Neural progenitor cell (in vitro differentiated cells): ENCODE measurements at regions not wholly inside any gene's neighbourhood (a gene's known extent, or its start where the extent isn't known, plus 50 kb on each side); places are given as distances from the start of the nearest gene placed in this dataset.
A peak's percentile ranks its signal among the peaks of the same experiment; 100 is the strongest.

Experiments
- DNase-seq: peaks from one replicate; pipeline ENCODE4 v3.0.0-alpha.2; 2016; ENCODE audit warnings: low spot score
- H2AFZ ChIP-seq: fragments of 200-600 bp; sonication (generic); replicated peaks from 2 replicates; pipeline ENCODE4 v1.6.1; 2016; ENCODE audit warnings: antibody characterized with exemption
- H3F3A ChIP-seq: fragments of 200-600 bp; sonication (generic); 2 replicates; pipeline ENCODE4 v1.6.1; 2016; ENCODE audit warnings: antibody characterized with exemption, low read depth
- H3K27ac ChIP-seq: fragments of 200-600 bp; sonication (generic); 2 replicates; pipeline ENCODE4 v1.5.1; 2016; ENCODE audit warnings: mild to moderate bottlenecking
- H3K27me3 ChIP-seq: fragments of 200-600 bp; sonication (generic); 2 replicates; pipeline ENCODE4 v1.6.1; 2016; ENCODE audit warnings: mild to moderate bottlenecking, moderate library complexity
- H3K36me3 ChIP-seq: fragments of 200-600 bp; sonication (generic); 2 replicates; pipeline ENCODE4 v1.5.1; 2016
- H3K4me1 ChIP-seq: fragments of 200-600 bp; sonication (generic); 2 replicates; pipeline ENCODE4 v1.6.1; 2016; ENCODE audit warnings: mixed run types
- H3K4me2 ChIP-seq: fragments of 200-600 bp; sonication (generic); 2 replicates; pipeline ENCODE4 v1.6.1; 2016
- H3K4me3 ChIP-seq: fragments of 200-600 bp; sonication (generic); 2 replicates; pipeline ENCODE4 v1.5.1; 2016
- H3K79me2 ChIP-seq: fragments of 200-600 bp; sonication (generic); 2 replicates; pipeline ENCODE4 v1.6.1; 2016; ENCODE audit warnings: low read depth
- H3K9ac ChIP-seq: fragments of 200-600 bp; sonication (generic); 2 replicates; pipeline ENCODE4 v1.6.1; 2016
- H3K9me3 ChIP-seq: fragments of 200-600 bp; sonication (generic); 2 replicates; pipeline ENCODE4 v1.5.1; 2016; ENCODE audit warnings: low read depth
- H4K20me1 ChIP-seq: fragments of 200-600 bp; sonication (generic); 2 replicates; pipeline ENCODE4 v1.6.1; 2016; ENCODE audit warnings: low read depth
- H3K27ac Mint-ChIP-seq: 3 replicates; pipeline ENCODE4 v1.8.0; 2021; ENCODE audit warnings: mixed read lengths
- H3K27me3 Mint-ChIP-seq: 2 replicates; pipeline ENCODE4 v1.8.0; 2022; ENCODE audit warnings: low read depth, mild to moderate bottlenecking, inconsistent platforms, moderate library complexity, mixed read lengths; ENCODE audit not compliant: insufficient read depth
- H3K36me3 Mint-ChIP-seq: 3 replicates; pipeline ENCODE4 v1.8.0; 2021; ENCODE audit warnings: mixed read lengths
- H3K4me1 Mint-ChIP-seq: 3 replicates; pipeline ENCODE4 v1.8.0; 2021; ENCODE audit warnings: mixed read lengths
- H3K4me3 Mint-ChIP-seq: 3 replicates; pipeline ENCODE4 v1.8.0; 2021; ENCODE audit warnings: mild to moderate bottlenecking, moderate library complexity, mixed read lengths
- H3K9me3 Mint-ChIP-seq: 3 replicates; pipeline ENCODE4 v1.8.0; 2020; ENCODE audit warnings: mixed read lengths
- CTCF ChIP-seq: fragments of 200-600 bp; sonication (generic); IDR thresholded peaks from 2 replicates; pipeline ENCODE4 v1.5.1; 2017; ENCODE audit warnings: antibody characterized with exemption, mild to moderate bottlenecking
- EZH2 ChIP-seq: fragments of 200-600 bp; sonication (generic); IDR thresholded peaks from 2 replicates; pipeline ENCODE4 v1.6.1; 2017; ENCODE audit warnings: antibody characterized with exemption, mild to moderate bottlenecking, moderate library complexity
- EZH2phosphoT487 ChIP-seq: fragments of 200-600 bp; sonication (generic); IDR thresholded peaks from 2 replicates; pipeline ENCODE4 v1.6.1; 2017; ENCODE audit warnings: antibody characterized with exemption

DNA sequence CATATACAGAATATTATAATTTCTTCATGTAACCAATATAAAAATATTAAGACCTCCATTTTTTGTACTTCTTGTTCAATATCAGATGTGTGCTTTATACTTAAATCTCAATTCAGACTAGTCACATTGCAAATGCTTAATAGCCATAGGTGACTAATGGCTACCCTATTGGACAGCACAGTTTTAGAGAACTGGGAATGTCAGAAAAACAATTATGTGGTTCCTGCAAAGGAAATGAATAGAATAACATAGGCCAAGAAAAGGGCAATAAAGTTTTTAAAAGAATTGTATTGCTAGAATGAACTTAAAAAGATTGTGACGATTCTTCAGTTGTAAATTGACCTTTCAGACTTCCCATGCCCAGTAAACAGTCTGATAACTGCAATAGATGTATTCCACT lies 843.0 kb downstream of the METTL15 start:
- Histone ChIP-seq H3K4me3 (no peak overlapping the region), H3K9ac (no peak overlapping the region), H3K4me2 (no peak overlapping the region), H3F3A (no peaks in the 10 kb centered on the region), H3K36me3 (no peaks in the 10 kb centered on the region), H3K79me2 (no peaks in the 10 kb centered on the region), H3K27me3 (no peaks in the 10 kb centered on the region), H3K4me1 (no peaks in the 10 kb centered on the region), H2AFZ (no peak overlapping the region), H3K9me3 (no peaks in the 10 kb centered on the region), H3K27ac (no peak overlapping the region), H4K20me1 (no peaks in the 10 kb centered on the region)
- no peak overlapping the region for H3K4me3 Mint-ChIP-seq
- peaks cover 3% of the 10 kb centered on the region for H3K27me3 Mint-ChIP-seq
- TF ChIP-seq EZH2 = no peak
- TF ChIP-seq CTCF = no peak
- no peak for TF ChIP-seq EZH2phosphoT487
- DNase-seq = no peak
- H3K36me3 Mint-ChIP-seq = no peaks in the 10 kb centered on the region
- no peaks in the 10 kb centered on the region for H3K9me3 Mint-ChIP-seq
- H3K4me1 Mint-ChIP-seq = no peaks in the 10 kb centered on the region
- no peak overlapping the region for H3K27ac Mint-ChIP-seq

DNA sequence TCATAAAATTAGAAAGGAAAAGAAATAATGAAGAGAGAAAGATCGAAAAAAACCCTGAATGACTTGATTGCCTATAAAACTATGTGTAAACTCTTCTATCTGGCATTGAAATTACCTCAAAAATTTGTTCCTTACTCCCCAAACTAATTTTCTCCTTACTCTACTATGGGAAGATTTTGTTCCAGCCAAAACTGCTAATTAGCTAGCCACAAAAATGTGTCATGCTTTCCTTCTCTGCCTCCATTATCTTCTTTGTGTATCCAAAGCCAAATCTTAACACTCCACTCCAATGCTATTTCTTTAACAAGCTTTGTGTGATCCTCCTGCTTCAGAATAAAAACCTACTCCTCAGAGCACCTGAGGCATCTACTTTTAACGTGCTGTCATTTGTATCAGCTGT lies 831.2 kb downstream of the METTL15 start:
- Histone ChIP-seq H3K4me2 (no peak overlapping the region), H3K79me2 (no peaks in the 10 kb centered on the region), H3K4me1 (no peaks in the 10 kb centered on the region), H3K9ac (no peak overlapping the region), H3K9me3 (no peaks in the 10 kb centered on the region), H3F3A (no peaks in the 10 kb centered on the region), H3K27me3 (no peaks in the 10 kb centered on the region), H4K20me1 (no peaks in the 10 kb centered on the region), H2AFZ (peak overlapping the region; percentile 42), H3K4me3 (no peak overlapping the region), H3K36me3 (no peaks in the 10 kb centered on the region), H3K27ac (no peak overlapping the region)
- TF ChIP-seq EZH2phosphoT487 = no peak
- no peak for TF ChIP-seq CTCF
- no peak for TF ChIP-seq EZH2
- Mint-ChIP-seq H3K27me3 (no peaks in the 10 kb centered on the region), H3K9me3 (no peaks in the 10 kb centered on the region), H3K27ac (no peak overlapping the region), H3K36me3 (no peaks in the 10 kb centered on the region), H3K4me3 (no peak overlapping the region), H3K4me1 (no peaks in the 10 kb centered on the region)
- no peak for DNase-seq

- peak overlapping the region; percentile 40 for H2AFZ ChIP-seq
- H3K9ac ChIP-seq = no peak overlapping the region
- no peak for TF ChIP-seq CTCF
- TF ChIP-seq EZH2 = no peak
- TF ChIP-seq EZH2phosphoT487 = no peak
- H3K27me3 ChIP-seq = no peaks in the 10 kb centered on the region
- H3K9me3 Mint-ChIP-seq = no peaks in the 10 kb centered on the region
- H3F3A ChIP-seq = no peaks in the 10 kb centered on the region
- no peaks in the 10 kb centered on the region for H3K79me2 ChIP-seq
- H3K27ac ChIP-seq = no peak overlapping the region
- H3K4me1 Mint-ChIP-seq = no peaks in the 10 kb centered on the region
- no peak for DNase-seq
- H3K36me3 ChIP-seq = no peaks in the 10 kb centered on the region
- no peaks in the 10 kb centered on the region for H3K27me3 Mint-ChIP-seq
- H3K4me3 Mint-ChIP-seq = no peak overlapping the region
- no peak overlapping the region for H3K27ac Mint-ChIP-seq
- H3K4me3 ChIP-seq = no peak overlapping the region
- H3K4me1 ChIP-seq = no peaks in the 10 kb centered on the region
- no peaks in the 10 kb centered on the region for H4K20me1 ChIP-seq
- no peaks in the 10 kb centered on the region for H3K36me3 Mint-ChIP-seq
- H3K9me3 ChIP-seq = no peaks in the 10 kb centered on the region
- H3K4me2 ChIP-seq = no peak overlapping the region
Measured at GRCh38 chr11:28938091-28938490, 829.9 kb downstream of the METTL15 start.

DNA sequence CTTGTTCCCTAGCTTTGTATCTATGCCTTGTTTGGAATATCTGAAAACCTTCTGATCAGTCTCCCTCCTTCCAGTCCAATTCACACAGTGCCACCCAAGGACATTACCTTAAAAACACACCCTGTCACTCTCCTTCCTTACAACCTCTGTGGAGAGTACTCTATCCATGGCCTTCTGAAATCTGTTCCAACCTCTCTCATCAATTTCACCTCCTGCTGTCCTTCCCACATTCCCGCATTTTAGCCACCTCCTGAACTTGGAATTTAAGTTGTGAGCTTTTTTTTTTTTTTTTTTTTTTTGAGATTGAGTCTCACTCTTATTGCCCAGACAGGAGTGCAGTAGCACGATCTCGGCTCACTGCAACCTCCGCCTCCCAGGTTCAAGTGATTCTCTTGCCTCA lies 824.8 kb downstream of the METTL15 start:
- no peaks in the 10 kb centered on the region for H3K4me1 ChIP-seq
- Mint-ChIP-seq H3K27me3 (no peaks in the 10 kb centered on the region), H3K9me3 (no peaks in the 10 kb centered on the region), H3K4me1 (no peaks in the 10 kb centered on the region), H3K36me3 (no peaks in the 10 kb centered on the region), H3K4me3 (no peak overlapping the region), H3K27ac (no peak overlapping the region)
- H3K4me2 ChIP-seq = no peak overlapping the region
- H3K9me3 ChIP-seq = no peaks in the 10 kb centered on the region
- no peak for DNase-seq
- H3K27ac ChIP-seq = no peak overlapping the region
- H4K20me1 ChIP-seq = no peaks in the 10 kb centered on the region
- no peak overlapping the region for H3K4me3 ChIP-seq
- TF ChIP-seq EZH2phosphoT487 = no peak
- TF ChIP-seq EZH2 = no peak
- TF ChIP-seq CTCF = no peak
- H3K36me3 ChIP-seq = no peaks in the 10 kb centered on the region
- H3K9ac ChIP-seq = no peak overlapping the region
- no peak overlapping the region for H2AFZ ChIP-seq
- no peaks in the 10 kb centered on the region for H3F3A ChIP-seq
- H3K79me2 ChIP-seq = no peaks in the 10 kb centered on the region
- no peaks in the 10 kb centered on the region for H3K27me3 ChIP-seq
